Left ventricle myocardium inferior (tissue), 1 donor: ENCODE measurements at regions not wholly inside any gene's neighbourhood (a gene's known extent, or its start where the extent isn't known, plus 50 kb on each side); places are given as distances from the start of the nearest gene placed in this dataset.

ENCODE experiments used
- DNase-seq: peaks from one replicate; pipeline ENCODE4 v3.0.0-alpha.2; 2020
- H3K27ac ChIP-seq: fragments of 200-600 bp; replicated peaks from 2 replicates; pipeline ENCODE4 v1.8.0; 2021
- H3K27me3 ChIP-seq: fragments of 200-600 bp; 2 replicates; pipeline ENCODE4 v1.8.0; 2021; ENCODE audit warnings: low read depth
- H3K36me3 ChIP-seq: fragments of 200-600 bp; 2 replicates; pipeline ENCODE4 v1.8.0; 2021
- H3K4me1 ChIP-seq: fragments of 200-600 bp; 2 replicates; pipeline ENCODE4 v1.8.0; 2021
- H3K4me3 ChIP-seq: fragments of 200-600 bp; 2 replicates; pipeline ENCODE4 v1.8.0; 2021; ENCODE audit warnings: mild to moderate bottlenecking, moderate library complexity
- H3K9me3 ChIP-seq: fragments of 200-600 bp; replicated peaks from 2 replicates; pipeline ENCODE4 v1.8.0; 2021
- intact Hi-C: fragments of 100-400 bp; cut with micrococcal nuclease; formaldehyde crosslinking; loops from one replicate; pipeline ENCODE4 v1.11.0; 2022
- TF ChIP-seq, protein P1 (sequence below): fragments of 200-600 bp; IDR thresholded peaks from 2 replicates; pipeline ENCODE4 v1.8.0; 2021; ENCODE audit warnings: antibody characterized with exemption, mild to moderate bottlenecking, borderline replicate concordance
- donor health status: DM: no; HTN: yes; CAD: no; lungs with severe emphysema.

DNA sequence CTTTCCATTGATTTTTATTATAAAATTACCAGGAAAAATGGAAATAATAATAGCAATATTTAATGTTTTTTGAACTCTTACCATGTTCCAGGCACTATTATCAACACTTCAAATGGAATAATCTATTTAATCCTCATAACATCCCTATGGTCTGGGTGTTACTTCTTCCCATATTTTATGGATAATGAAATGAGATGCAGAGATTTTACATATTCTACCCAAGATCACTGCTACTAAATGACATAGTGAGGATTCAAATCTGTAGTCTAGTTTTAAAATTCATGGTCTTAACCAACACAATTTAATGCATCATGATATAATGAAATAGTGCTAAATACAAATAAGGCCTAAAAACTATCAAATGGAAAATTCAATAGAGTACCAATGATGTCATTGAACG lies 70.4 kb upstream of the COL3A1 start:
- intact Hi-C loops, result no loop called here
- no peak overlapping the region for H3K27ac ChIP-seq
- no peaks in the 10 kb centered on the region for H3K4me1 ChIP-seq
- TF ChIP-seq, protein P1, sequence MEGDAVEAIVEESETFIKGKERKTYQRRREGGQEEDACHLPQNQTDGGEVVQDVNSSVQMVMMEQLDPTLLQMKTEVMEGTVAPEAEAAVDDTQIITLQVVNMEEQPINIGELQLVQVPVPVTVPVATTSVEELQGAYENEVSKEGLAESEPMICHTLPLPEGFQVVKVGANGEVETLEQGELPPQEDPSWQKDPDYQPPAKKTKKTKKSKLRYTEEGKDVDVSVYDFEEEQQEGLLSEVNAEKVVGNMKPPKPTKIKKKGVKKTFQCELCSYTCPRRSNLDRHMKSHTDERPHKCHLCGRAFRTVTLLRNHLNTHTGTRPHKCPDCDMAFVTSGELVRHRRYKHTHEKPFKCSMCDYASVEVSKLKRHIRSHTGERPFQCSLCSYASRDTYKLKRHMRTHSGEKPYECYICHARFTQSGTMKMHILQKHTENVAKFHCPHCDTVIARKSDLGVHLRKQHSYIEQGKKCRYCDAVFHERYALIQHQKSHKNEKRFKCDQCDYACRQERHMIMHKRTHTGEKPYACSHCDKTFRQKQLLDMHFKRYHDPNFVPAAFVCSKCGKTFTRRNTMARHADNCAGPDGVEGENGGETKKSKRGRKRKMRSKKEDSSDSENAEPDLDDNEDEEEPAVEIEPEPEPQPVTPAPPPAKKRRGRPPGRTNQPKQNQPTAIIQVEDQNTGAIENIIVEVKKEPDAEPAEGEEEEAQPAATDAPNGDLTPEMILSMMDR, result no peak
- no peak for DNase-seq
- no peaks in the 10 kb centered on the region for H3K36me3 ChIP-seq
- H3K27me3 ChIP-seq, result no peaks in the 10 kb centered on the region
- no peaks in the 10 kb centered on the region for H3K9me3 ChIP-seq
- no peak overlapping the region for H3K4me3 ChIP-seq

DNA sequence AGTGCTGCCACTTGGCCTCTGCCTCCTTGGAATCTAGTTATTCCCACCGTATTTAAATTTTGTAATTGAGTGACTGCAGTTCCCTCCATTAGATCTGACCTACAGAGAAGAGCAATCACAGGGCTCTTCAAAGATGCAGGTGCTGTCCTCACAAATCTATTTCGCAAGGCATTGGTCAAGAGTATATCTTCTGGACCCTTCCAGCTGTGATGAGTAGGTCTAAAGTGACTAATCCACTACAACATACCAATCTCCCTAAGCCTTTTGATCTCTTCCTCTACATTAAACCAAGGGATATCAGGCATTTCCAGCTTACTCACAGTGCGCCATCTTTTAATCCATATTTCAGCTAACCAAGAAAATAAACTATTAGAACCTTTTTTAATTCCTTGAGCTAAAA lies 65.1 kb upstream of the COL3A1 start:
- no peak for DNase-seq
- intact Hi-C loops, result no loop called here
- no peak overlapping the region for H3K27ac ChIP-seq
- H3K9me3 ChIP-seq, result no peaks in the 10 kb centered on the region
- TF ChIP-seq, protein P1, result no peak
- H3K36me3 ChIP-seq, result no peaks in the 10 kb centered on the region
- no peaks in the 10 kb centered on the region for H3K27me3 ChIP-seq
- H3K4me1 ChIP-seq, result no peaks in the 10 kb centered on the region
- no peak overlapping the region for H3K4me3 ChIP-seq

DNA sequence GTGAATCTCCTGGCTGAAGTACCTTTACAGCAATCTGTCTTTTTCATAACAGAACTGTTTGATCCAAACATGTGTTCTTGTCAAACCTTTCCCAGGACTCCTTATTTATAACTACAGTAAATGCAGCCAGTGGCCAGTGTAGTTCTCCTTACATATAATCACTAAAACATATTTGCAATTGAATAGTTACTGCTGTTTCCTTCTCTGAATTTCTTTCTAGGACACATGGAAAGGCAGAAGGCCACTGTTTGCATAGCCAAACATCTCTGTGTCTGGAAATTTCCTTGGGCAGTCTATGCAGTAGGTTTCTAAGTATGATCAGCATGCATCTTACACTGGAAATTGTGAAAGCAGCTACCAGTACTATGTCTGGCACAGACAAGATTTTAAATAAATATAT lies 57.4 kb upstream of the COL3A1 start:
- intact Hi-C loops, result no loop called here
- DNase-seq, result no peak
- no peaks in the 10 kb centered on the region for H3K9me3 ChIP-seq
- no peak overlapping the region for H3K4me3 ChIP-seq
- H3K36me3 ChIP-seq, result no peaks in the 10 kb centered on the region
- no peaks in the 10 kb centered on the region for H3K27me3 ChIP-seq
- no peak overlapping the region for H3K27ac ChIP-seq
- H3K4me1 ChIP-seq, result no peaks in the 10 kb centered on the region
- TF ChIP-seq, protein P1, result no peak

DNA sequence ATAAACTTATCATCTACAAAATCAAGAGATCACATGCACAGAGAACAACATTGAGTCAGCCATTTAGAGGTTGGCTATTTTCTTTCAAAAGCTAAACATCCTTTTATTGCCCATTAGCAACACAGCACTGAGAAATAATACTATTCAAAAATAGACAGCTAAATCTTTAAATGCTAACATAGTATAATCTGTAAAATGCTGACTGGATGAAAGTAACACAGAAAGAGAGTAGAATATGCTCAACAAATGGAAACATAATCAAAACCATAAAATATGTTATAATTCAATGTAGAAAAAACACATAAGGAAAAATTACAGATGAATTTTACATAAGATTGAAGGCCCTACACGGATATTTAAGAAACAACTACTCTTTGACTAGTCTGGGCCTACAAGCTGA lies 56.5 kb upstream of the COL3A1 start:
- TF ChIP-seq, protein P1, result no peak
- no peaks in the 10 kb centered on the region for H3K9me3 ChIP-seq
- H3K36me3 ChIP-seq, result no peaks in the 10 kb centered on the region
- H3K4me3 ChIP-seq, result no peak overlapping the region
- intact Hi-C loops, result no loop called here
- H3K27ac ChIP-seq, result no peak overlapping the region
- no peaks in the 10 kb centered on the region for H3K27me3 ChIP-seq
- no peak for DNase-seq
- H3K4me1 ChIP-seq, result no peaks in the 10 kb centered on the region

DNA sequence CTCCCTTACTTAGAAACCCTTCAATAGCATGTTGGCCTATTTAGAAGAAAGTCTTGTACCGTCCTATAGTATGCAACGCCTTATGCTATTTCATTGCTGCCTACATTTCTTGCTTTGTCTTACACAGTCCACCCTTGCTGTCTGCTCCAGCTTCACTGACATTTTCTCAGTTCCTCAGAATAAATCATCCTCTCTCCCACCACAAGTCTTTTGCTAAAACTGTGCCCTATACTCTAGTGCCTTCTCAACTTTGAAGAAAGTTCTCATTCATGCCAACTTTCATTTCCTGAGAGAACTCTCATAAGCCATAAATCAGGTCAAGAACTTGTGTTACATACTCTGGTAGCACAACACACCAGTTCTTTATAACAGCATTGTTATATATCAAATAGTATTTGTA lies 54.3 kb upstream of the COL3A1 start:
- H3K36me3 ChIP-seq, result no peaks in the 10 kb centered on the region
- peaks cover 11% of the 10 kb centered on the region for H3K9me3 ChIP-seq
- H3K27me3 ChIP-seq, result no peaks in the 10 kb centered on the region
- DNase-seq, result no peak
- H3K27ac ChIP-seq, result no peak overlapping the region
- H3K4me3 ChIP-seq, result no peak overlapping the region
- H3K4me1 ChIP-seq, result no peaks in the 10 kb centered on the region
- intact Hi-C loops, result no loop called here
- TF ChIP-seq, protein P1, result no peak

DNA sequence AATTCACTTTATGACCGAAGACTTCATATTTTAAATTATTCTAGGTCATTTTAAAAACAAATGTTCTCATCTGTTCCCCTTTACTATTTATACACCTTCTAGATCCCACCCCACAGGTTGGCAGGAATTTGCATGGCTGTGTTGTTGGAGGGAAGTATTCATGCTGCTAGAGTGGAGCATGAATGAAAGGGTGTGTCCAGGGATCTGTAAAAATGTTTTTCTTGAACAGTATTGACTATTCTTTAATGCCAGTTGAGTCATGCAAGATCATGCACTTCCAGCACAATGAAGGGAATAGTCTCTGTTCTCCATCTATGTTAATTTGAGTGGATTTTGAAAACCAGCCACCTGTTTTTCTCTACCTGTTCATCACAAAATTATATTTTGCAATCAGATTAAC lies 52.0 kb upstream of the COL3A1 start:
- Histone ChIP-seq H3K4me3 (no peak overlapping the region), H3K27me3 (no peaks in the 10 kb centered on the region), H3K27ac (no peak overlapping the region), H3K4me1 (no peaks in the 10 kb centered on the region), H3K36me3 (no peaks in the 10 kb centered on the region), H3K9me3 (peaks cover 28% of the 10 kb centered on the region)
- no peak for DNase-seq
- intact Hi-C loops, result no loop called here
- TF ChIP-seq, protein P1, result no peak
